ENCODE measurements at regions not wholly inside any gene's neighbourhood (a gene's known extent, or its start where the extent isn't known, plus 50 kb on each side); places are given as distances from the start of the nearest gene placed in this dataset.

DNA sequence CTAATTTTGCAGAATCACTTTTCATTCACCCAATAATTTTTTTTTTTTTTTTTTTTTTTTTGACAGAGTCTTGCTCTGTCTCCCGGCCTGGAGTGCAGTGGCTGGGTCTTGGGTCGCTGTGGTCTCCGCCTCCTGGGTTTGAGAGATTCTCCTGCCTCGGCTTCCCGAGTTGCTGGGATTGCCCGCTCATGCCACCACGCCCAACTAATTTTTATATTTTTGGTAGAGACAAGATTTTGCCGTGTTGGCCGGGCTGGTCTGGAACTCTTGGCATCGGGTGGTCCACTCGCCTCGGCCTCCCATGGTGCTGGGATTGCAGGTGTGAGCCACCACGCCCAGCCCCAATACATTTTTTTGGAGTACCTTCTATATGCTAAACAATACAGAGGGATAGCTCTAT, 1120.0 kb upstream of the ATXN8OS start:
- TF ChIP-seq, protein P1, sequence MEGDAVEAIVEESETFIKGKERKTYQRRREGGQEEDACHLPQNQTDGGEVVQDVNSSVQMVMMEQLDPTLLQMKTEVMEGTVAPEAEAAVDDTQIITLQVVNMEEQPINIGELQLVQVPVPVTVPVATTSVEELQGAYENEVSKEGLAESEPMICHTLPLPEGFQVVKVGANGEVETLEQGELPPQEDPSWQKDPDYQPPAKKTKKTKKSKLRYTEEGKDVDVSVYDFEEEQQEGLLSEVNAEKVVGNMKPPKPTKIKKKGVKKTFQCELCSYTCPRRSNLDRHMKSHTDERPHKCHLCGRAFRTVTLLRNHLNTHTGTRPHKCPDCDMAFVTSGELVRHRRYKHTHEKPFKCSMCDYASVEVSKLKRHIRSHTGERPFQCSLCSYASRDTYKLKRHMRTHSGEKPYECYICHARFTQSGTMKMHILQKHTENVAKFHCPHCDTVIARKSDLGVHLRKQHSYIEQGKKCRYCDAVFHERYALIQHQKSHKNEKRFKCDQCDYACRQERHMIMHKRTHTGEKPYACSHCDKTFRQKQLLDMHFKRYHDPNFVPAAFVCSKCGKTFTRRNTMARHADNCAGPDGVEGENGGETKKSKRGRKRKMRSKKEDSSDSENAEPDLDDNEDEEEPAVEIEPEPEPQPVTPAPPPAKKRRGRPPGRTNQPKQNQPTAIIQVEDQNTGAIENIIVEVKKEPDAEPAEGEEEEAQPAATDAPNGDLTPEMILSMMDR (IDR thresholded peaks at IDR 0.05; ENCODE audit: insufficient read depth, low read length, poor library complexity, severe bottlenecking): no peak
- TF ChIP-seq EZH2phosphoT487 (conservative IDR thresholded peaks at IDR 0.05; ENCODE audit: low read length): no peak
